GM12873 (cell line): ENCODE measurements at regions not wholly inside any gene's neighbourhood (a gene's known extent, or its start where the extent isn't known, plus 50 kb on each side); places are given as distances from the start of the nearest gene placed in this dataset.

Experiments used
- TF ChIP-seq, protein P1 (sequence below): IDR thresholded peaks from 2 replicates; pipeline ENCODE4 v1.5.1; 2012; ENCODE audit warnings: low read depth, mild to moderate bottlenecking, moderate library complexity, low read length, control low read depth; ENCODE audit not compliant: insufficient read depth; ENCODE audit errors: missing control alignments

DNA sequence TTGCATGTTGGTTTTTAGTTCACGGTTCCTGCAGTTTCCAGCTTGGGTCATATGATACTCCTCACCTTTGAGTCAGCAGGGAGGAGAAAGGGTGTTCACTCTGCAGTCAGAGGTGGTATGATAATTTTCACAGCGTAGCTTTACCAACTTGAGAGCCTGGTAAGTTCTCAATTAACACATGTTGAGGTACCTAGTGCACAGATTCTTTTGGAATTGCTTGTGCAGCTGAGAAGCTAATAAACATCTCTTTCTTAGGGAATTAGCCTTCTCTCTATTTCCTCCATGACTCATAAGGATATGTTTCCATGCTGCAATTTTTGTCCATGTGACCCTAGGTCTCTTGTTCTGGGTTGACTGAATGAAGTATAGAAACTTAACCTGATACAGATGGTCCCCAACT is 166.6 kb downstream of the KIF20B start:
- TF ChIP-seq, protein P1, sequence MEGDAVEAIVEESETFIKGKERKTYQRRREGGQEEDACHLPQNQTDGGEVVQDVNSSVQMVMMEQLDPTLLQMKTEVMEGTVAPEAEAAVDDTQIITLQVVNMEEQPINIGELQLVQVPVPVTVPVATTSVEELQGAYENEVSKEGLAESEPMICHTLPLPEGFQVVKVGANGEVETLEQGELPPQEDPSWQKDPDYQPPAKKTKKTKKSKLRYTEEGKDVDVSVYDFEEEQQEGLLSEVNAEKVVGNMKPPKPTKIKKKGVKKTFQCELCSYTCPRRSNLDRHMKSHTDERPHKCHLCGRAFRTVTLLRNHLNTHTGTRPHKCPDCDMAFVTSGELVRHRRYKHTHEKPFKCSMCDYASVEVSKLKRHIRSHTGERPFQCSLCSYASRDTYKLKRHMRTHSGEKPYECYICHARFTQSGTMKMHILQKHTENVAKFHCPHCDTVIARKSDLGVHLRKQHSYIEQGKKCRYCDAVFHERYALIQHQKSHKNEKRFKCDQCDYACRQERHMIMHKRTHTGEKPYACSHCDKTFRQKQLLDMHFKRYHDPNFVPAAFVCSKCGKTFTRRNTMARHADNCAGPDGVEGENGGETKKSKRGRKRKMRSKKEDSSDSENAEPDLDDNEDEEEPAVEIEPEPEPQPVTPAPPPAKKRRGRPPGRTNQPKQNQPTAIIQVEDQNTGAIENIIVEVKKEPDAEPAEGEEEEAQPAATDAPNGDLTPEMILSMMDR, result no peak

DNA sequence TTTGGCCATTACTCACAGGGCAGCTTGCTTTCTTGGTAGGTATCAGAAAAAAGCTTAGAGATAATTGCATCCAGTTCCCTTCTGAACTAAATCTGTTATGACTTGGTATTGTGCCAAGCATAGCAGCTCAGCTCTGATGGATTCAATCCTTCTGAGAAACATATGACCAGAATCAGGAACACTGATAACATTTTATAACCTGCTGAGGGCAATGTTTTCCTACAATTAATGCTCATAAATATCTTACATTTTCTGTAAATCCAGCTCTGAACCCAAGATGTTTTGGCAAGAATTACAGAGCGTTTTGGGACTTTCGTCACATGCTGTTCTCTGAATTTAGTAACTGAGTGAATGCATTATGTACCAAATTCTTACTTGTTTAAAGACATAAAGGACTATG is 167.8 kb downstream of the KIF20B start:
- TF ChIP-seq, protein P1, result no peak

DNA sequence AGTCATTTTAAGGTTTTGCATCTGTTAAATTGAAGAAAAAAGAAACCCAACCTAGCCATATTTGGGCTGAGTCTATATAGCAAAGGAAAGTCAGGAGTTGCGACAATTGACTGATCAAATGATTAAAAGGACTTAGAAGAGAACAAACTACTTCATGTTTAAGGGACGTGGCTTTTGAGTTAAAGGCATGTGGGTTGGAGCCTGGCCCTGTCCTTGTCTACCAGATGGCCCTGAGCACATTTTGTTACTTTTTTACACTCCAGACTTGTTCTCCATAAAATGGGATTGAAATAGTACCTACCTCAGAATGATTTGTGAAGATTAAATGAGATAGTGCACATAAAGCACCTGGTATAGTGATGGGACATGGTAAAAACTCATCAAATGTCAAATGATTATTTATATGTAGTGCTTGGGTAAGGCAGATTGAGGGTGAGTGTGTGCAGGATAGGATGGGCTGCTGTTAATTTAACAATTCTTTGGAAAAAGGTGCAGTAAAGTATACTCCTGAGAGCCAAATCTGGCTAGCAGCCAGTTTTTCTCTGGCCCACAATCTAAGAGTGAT is 168.3 kb downstream of the KIF20B start:
- TF ChIP-seq, protein P1, result no peak

DNA sequence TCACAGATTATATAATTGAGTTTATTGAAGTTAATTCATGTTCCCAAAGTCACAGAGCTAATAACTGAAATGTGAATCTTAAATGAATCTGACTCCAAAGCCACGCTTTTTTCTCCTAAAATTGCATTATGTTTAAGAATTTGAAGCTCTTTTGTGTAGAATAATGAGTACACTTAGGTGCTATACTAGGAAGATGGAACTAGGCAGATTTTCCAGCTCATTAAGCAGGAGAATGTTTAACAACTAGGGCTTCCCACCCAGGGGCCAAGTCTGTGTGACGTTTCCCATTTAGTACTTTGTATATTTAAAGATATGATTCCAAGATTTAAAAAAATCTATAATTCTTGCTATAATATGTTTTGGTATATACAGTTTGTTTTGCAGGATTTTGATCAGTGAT is 169.5 kb downstream of the KIF20B start:
- TF ChIP-seq, protein P1, result no peak

DNA sequence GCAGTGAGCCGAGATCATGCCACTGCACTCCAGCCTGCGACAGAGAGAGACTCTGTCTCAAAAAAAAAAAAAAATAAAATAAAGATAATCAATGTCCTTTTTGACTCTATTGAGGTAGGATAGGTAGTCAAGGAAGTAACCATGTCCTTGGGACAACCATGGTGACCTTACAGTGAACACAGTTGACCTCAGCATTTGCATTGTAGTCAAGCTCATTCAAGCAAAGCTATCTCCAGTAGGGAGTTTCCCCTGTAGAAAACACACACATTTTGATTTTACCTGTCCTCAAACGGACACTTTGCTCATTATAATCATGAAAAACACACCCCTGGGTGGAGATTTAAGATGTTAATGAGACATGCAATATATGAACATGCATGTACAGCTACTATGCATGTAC is 171.7 kb downstream of the KIF20B start:
- TF ChIP-seq, protein P1, result no peak

DNA sequence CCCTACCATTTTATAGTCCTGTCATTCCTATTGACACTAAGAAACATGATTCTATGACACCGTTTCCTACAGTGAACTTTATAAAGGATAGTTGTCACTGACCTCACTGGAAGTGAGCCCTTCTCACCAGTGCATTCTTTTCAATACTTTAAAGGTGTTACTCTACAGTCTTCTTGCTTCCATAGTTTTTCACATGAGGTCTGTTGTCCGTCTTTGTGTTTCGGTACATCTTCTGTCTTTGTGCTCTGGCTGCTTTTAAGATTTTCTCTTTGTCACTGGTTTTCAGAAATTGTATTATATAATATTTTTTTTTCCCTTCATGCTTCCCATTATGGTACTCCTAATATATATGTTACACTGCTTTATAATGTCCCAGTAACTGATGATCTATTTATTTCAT is 174.2 kb downstream of the KIF20B start:
- TF ChIP-seq, protein P1, result no peak

DNA sequence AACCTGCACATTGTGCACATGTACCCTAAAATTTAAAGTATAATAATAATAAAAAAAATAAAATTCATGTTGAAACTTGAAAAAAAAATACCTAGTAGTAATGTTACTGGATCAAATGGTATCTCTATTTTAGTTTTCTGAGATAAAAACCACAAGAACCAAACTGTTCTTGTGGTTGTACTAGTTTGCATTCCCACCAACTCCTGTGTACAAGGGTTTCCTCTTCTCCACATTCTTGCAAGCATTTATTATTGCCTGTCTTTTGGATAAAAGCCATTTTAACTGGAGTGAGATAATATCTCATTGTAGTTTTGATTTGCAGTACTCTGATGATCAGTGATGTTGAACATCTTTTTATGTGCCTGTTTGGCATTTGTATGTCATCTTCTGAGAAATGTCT is 177.7 kb downstream of the KIF20B start:
- TF ChIP-seq, protein P1, result no peak

DNA sequence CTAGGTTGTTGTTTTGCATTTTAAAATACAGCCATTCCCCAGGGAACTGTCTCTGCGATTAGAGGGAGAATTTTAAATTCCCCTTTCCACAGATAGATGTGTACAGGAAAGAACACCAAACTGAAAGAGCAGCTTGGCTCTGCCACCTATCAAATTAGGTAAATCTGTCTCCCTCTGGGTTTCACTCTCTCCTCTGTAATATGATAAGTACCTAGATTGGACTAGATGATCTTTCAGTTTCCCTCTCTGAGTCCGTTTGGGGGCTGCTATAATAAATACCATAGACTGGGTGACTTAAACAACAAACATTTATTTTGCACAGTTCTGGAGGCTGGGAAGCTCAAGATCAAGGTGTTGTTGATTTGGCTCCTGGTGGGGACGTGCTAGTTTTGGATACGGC is 186.0 kb downstream of the KIF20B start:
- TF ChIP-seq, protein P1, result no peak
